Skin of body (tissue), 1 donor: ENCODE measurements at regions not wholly inside any gene's neighbourhood (a gene's known extent, or its start where the extent isn't known, plus 50 kb on each side); places are given as distances from the start of the nearest gene placed in this dataset.
"Not testable (repeated sequence)": the region's sequence is repeated elsewhere in the genome, so short reads cannot be mapped to it uniquely, and the experiment has no call there.

Experiments
- DNase-seq: peaks from one replicate; lab custom pipeline; 2025; lab: John Stamatoyannopoulos, UW

- no peak for DNase-seq
Measured at GRCh38 chr10:90023950-90024349, 322.6 kb downstream of the KIF20B start.

GRCh38 chr10:90028312-90028711, 326.9 kb downstream of the KIF20B start:
- DNase-seq = no peak

- no peak for DNase-seq
Measured at GRCh38 chr10:90031776-90032175, 330.4 kb downstream of the KIF20B start.

- no peak for DNase-seq
Measured at GRCh38 chr10:90032519-90032918, 331.1 kb downstream of the KIF20B start.

GRCh38 chr10:90034862-90035261, 333.5 kb downstream of the KIF20B start:
- not testable (repeated sequence) for DNase-seq

GRCh38 chr10:90041585-90041984, 340.2 kb downstream of the KIF20B start:
- no peak for DNase-seq

GRCh38 chr10:90042075-90042474, 340.7 kb downstream of the KIF20B start:
- no peak for DNase-seq

GRCh38 chr10:90047243-90047729, 345.9 kb downstream of the KIF20B start:
- DNase-seq = no peak

- DNase-seq = no peak
Measured at GRCh38 chr10:90051053-90051452, 349.7 kb downstream of the KIF20B start.

- DNase-seq = no peak
Measured at GRCh38 chr10:90051474-90051873, 350.1 kb downstream of the KIF20B start.

- DNase-seq = no peak
Measured at GRCh38 chr10:90062786-90063185, 361.4 kb downstream of the KIF20B start.

GRCh38 chr10:90064295-90064694, 362.9 kb downstream of the KIF20B start:
- no peak for DNase-seq

GRCh38 chr10:90066435-90066834, 365.0 kb downstream of the KIF20B start:
- no peak for DNase-seq

- no peak for DNase-seq
Measured at GRCh38 chr10:90075995-90076394, 374.6 kb downstream of the KIF20B start.

GRCh38 chr10:90079819-90080218, 378.4 kb downstream of the KIF20B start:
- no peak for DNase-seq

- not testable (repeated sequence) for DNase-seq
Measured at GRCh38 chr10:90086606-90087190, 385.3 kb downstream of the KIF20B start.

- DNase-seq = no peak
Measured at GRCh38 chr10:90087197-90088023, 386.0 kb downstream of the KIF20B start.

- DNase-seq = no peak
Measured at GRCh38 chr10:90088024-90088317, 386.6 kb downstream of the KIF20B start.

GRCh38 chr10:90089719-90090118, 388.3 kb downstream of the KIF20B start:
- no peak for DNase-seq

- peak; percentile 34 for DNase-seq
Measured at GRCh38 chr10:90096196-90096595, 394.8 kb downstream of the KIF20B start.

- DNase-seq = not testable (repeated sequence)
Measured at GRCh38 chr10:90107581-90107980, 406.2 kb downstream of the KIF20B start.

GRCh38 chr10:90111671-90112070, 410.3 kb downstream of the KIF20B start:
- no peak for DNase-seq

GRCh38 chr10:90112681-90113080, 411.3 kb downstream of the KIF20B start:
- no peak for DNase-seq
